Tibial nerve (tissue), 4 donors: ENCODE measurements at regions not wholly inside any gene's neighbourhood (a gene's known extent, or its start where the extent isn't known, plus 50 kb on each side); places are given as distances from the start of the nearest gene placed in this dataset.

Source experiments
- EP300 ChIP-seq, 2 donors: sonication (generic); formaldehyde crosslinking; IDR thresholded peaks; one replicate each; pipeline ENCODE4 v1.6.1; 2017; ENCODE audit warnings: antibody characterized with exemption in 2 of 2, mild to moderate bottlenecking in 1 of 2
- TF ChIP-seq, protein P1 (sequence below), 5 experiments: fragments of 200-600 bp in 3 of 5; fragments of 450-650 bp in 2 of 5; sonication (generic) in 3 of 5; IDR thresholded peaks; one replicate each; pipeline ENCODE4 v1.5.1; 2016 to 2019; ENCODE audit warnings: antibody characterized with exemption in 5 of 5, mild to moderate bottlenecking in 3 of 5, moderate library complexity in 2 of 5

DNA sequence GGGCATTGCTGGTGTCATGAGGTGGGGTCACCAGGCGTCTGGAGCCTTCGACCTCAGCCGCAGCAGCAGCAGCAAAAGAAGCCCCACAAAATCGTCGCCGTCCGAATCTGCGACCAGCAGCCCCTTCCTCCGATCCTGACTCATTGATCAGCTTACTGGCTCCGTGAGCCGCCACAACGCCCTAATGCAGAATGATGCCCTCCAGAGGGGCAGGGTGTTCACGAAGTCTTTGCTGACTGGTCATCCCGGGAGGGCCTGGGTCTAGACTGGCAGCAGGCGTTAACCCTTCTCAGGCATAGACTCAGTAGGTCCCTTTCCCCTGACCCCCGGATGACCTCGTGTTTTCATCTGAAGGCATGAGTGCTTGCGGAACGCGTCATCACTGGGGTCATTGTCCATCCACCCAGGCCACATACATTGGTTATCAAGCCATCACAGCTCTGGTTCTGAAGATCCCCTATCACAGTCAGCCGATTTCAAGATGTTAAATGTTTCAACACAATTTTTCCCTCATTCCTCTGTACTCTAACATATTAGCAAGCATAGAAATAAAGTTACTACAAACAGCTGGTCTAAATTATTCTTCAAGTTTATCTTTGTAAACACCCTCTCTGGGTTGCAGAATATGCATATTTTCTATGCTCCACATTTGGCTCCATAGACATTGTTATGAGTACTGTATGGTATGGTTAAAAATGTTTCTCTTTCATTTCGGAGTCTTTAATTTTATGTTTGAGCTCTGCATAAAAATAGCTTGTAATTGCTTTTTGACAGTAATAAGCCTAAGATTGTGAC, 83.3 kb upstream of the SALL3 start:
- TF ChIP-seq, protein P1, sequence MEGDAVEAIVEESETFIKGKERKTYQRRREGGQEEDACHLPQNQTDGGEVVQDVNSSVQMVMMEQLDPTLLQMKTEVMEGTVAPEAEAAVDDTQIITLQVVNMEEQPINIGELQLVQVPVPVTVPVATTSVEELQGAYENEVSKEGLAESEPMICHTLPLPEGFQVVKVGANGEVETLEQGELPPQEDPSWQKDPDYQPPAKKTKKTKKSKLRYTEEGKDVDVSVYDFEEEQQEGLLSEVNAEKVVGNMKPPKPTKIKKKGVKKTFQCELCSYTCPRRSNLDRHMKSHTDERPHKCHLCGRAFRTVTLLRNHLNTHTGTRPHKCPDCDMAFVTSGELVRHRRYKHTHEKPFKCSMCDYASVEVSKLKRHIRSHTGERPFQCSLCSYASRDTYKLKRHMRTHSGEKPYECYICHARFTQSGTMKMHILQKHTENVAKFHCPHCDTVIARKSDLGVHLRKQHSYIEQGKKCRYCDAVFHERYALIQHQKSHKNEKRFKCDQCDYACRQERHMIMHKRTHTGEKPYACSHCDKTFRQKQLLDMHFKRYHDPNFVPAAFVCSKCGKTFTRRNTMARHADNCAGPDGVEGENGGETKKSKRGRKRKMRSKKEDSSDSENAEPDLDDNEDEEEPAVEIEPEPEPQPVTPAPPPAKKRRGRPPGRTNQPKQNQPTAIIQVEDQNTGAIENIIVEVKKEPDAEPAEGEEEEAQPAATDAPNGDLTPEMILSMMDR (IDR thresholded peaks at IDR 0.05) = no peak
- no peak for TF ChIP-seq EP300 (IDR thresholded peaks at IDR 0.05)
